ENCODE measurements at regions not wholly inside any gene's neighbourhood (a gene's known extent, or its start where the extent isn't known, plus 50 kb on each side); places are given as distances from the start of the nearest gene placed in this dataset.

GRCh38 chr1:229945795-229946194, 121.2 kb upstream of the GALNT2 start:
- Mint-ChIP-seq H3K9me3 (ENCODE audit: insufficient read depth) (no peaks in the 10 kb centered on the region), H3K27me3 (peaks cover 6% of the 10 kb centered on the region)

GRCh38 chr1:229947968-229948367, 119.1 kb upstream of the GALNT2 start:
- TF ChIP-seq CTCF (IDR thresholded peaks at IDR 0.05), result no peak
- TF ChIP-seq EZH2 (IDR thresholded peaks at IDR 0.05; ENCODE audit: borderline replicate concordance, insufficient read depth, low read depth, low read length, poor library complexity, severe bottlenecking), result no peak
- Histone ChIP-seq H3K27ac (ENCODE audit: low read length in 2 of 2) (no peak overlapping the region), H3K4me1 (ENCODE audit: control insufficient read depth in 2 of 2, insufficient read depth in 2 of 2, low read length in 2 of 2) (no peaks in the 10 kb centered on the region), H3K4me3 (ENCODE audit: control extremely low read depth in 1 of 5, extremely low read depth in 1 of 5, insufficient read depth in 1 of 5, low read depth in 2 of 5, low read length in 4 of 5) (no peak overlapping the region), H3K4me2 (replicated peaks; ENCODE audit: low read depth, low read length, poor library complexity, severe bottlenecking) (no peak overlapping the region), H4K20me1 (ENCODE audit: control insufficient read depth, insufficient read depth, low read length, poor library complexity, severe bottlenecking) (no peaks in the 10 kb centered on the region), H3K9me3 (ENCODE audit: control extremely low read depth in 1 of 3, control insufficient read depth in 2 of 3, insufficient read depth in 1 of 3, low read length in 2 of 3) (peaks cover 0 to 9% (median 0%) of the 10 kb centered on the region in 3 donors), H3K79me2 (ENCODE audit: control insufficient read depth, insufficient read depth, low read length) (no peaks in the 10 kb centered on the region), H3K27me3 (replicated peaks in 1 of 4; ENCODE audit: control extremely low read depth in 1 of 4, control insufficient read depth in 3 of 4, insufficient read depth in 4 of 4, low read length in 3 of 4) (peaks cover 0 to 2% (median under 1%) of the 10 kb centered on the region in 4 experiments), H3K36me3 (replicated peaks in 1 of 2; ENCODE audit: control extremely low read depth in 1 of 2, control insufficient read depth in 1 of 2, extremely low read depth in 1 of 2, insufficient read depth in 2 of 2, low read length in 1 of 2) (no peaks in the 10 kb centered on the region), H2AFZ (ENCODE audit: insufficient read depth, low read depth, low read length, poor library complexity, severe bottlenecking) (no peak overlapping the region), H3K9ac (ENCODE audit: low read length) (no peak overlapping the region)
- Mint-ChIP-seq H3K4me1 (peaks cover 5% of the 10 kb centered on the region), H3K27ac (no peak overlapping the region), H3K4me3 (no peak overlapping the region), H3K27me3 (peaks cover 9% of the 10 kb centered on the region), H3K9me3 (ENCODE audit: insufficient read depth) (no peaks in the 10 kb centered on the region)
- intact Hi-C loops (cut with micrococcal nuclease), result no loop called here
- 100% methylated on average over 2 of the region's 3 CpGs for WGBS (ENCODE audit: insufficient coverage)
- ATAC-seq (ENCODE audit: low read depth) (no peak), DNase-seq (no peak)
- CTCF ChIA-PET, result no interaction called here
- POLR2A ChIA-PET, result no interaction called here

More at GRCh38 chr1:229945795-229946194, 121.2 kb upstream of the GALNT2 start:
- TF ChIP-seq EZH2 (IDR thresholded peaks at IDR 0.05; ENCODE audit: borderline replicate concordance, insufficient read depth, low read depth, low read length, poor library complexity, severe bottlenecking) (no peak), CTCF (IDR thresholded peaks at IDR 0.05) (no peak)
- peaks cover 0 to 2% (median 0%) of the 10 kb centered on the region in 4 experiments for H3K27me3 ChIP-seq (replicated peaks in 1 of 4; ENCODE audit: control extremely low read depth in 1 of 4, control insufficient read depth in 3 of 4, insufficient read depth in 4 of 4, low read length in 3 of 4)
- no peak overlapping the region for H2AFZ ChIP-seq (ENCODE audit: insufficient read depth, low read depth, low read length, poor library complexity, severe bottlenecking)
- no peaks in the 10 kb centered on the region for H3K79me2 ChIP-seq (ENCODE audit: control insufficient read depth, insufficient read depth, low read length)
- H3K36me3 ChIP-seq (replicated peaks in 1 of 2; ENCODE audit: control extremely low read depth in 1 of 2, control insufficient read depth in 1 of 2, extremely low read depth in 1 of 2, insufficient read depth in 2 of 2, low read length in 1 of 2), result no peaks in the 10 kb centered on the region
- no peak for ATAC-seq (ENCODE audit: low read depth)
- H3K27ac ChIP-seq (ENCODE audit: low read length in 2 of 2), result no peak overlapping the region
- Mint-ChIP-seq H3K27ac (no peak overlapping the region), H3K4me3 (no peak overlapping the region), H3K4me1 (peaks cover 3% of the 10 kb centered on the region)
- H3K9me3 ChIP-seq (ENCODE audit: control extremely low read depth in 1 of 3, control insufficient read depth in 2 of 3, insufficient read depth in 1 of 3, low read length in 2 of 3), result peaks cover 0 to 9% (median 0%) of the 10 kb centered on the region in 3 donors
- H3K9ac ChIP-seq (ENCODE audit: low read length), result no peak overlapping the region
- no peak overlapping the region for H3K4me3 ChIP-seq (ENCODE audit: control extremely low read depth in 1 of 5, extremely low read depth in 1 of 5, insufficient read depth in 1 of 5, low read depth in 2 of 5, low read length in 4 of 5)
- ChIA-PET CTCF (no interaction called here), POLR2A (no interaction called here)
- H3K4me1 ChIP-seq (ENCODE audit: control insufficient read depth in 2 of 2, insufficient read depth in 2 of 2, low read length in 2 of 2), result no peaks in the 10 kb centered on the region
- no CpG with 5 or more reads among the region's 4 CpGs for WGBS (ENCODE audit: insufficient coverage)
- no peaks in the 10 kb centered on the region for H4K20me1 ChIP-seq (ENCODE audit: control insufficient read depth, insufficient read depth, low read length, poor library complexity, severe bottlenecking)
- H3K4me2 ChIP-seq (replicated peaks; ENCODE audit: low read depth, low read length, poor library complexity, severe bottlenecking), result no peak overlapping the region
- no peak for DNase-seq
- intact Hi-C loops (cut with micrococcal nuclease), result no loop called here

All from B cell (primary cell).